HepG2 (cell line): ENCODE measurements at regions not wholly inside any gene's neighbourhood (a gene's known extent, or its start where the extent isn't known, plus 50 kb on each side); places are given as distances from the start of the nearest gene placed in this dataset.

Experiments used
- GLI4 ChIP-seq: sonication (generic); formaldehyde crosslinking; IDR thresholded peaks from 2 replicates; pipeline ENCODE4 v1.5.1; 2020; ENCODE audit warnings: missing genetic modification reagents, mild to moderate bottlenecking, moderate library complexity, borderline replicate concordance
- IRF2 ChIP-seq: IDR thresholded peaks from 2 replicates; pipeline ENCODE4 v1.6.1; 2018; ENCODE audit warnings: missing genetic modification reagents, missing compliant biosample characterization
- JUN ChIP-seq: sonication (generic); formaldehyde crosslinking; IDR thresholded peaks from 2 replicates; pipeline ENCODE4 v1.4.0; 2020; ENCODE audit warnings: mild to moderate bottlenecking, missing genetic modification reagents
- KDM4B ChIP-seq: sonication (generic); formaldehyde crosslinking; IDR thresholded peaks from 2 replicates; pipeline ENCODE4 v1.4.0; 2020; ENCODE audit warnings: missing genetic modification reagents
- NFKB2 ChIP-seq: sonication (generic); formaldehyde crosslinking; IDR thresholded peaks from 2 replicates; pipeline ENCODE4 v1.4.0; 2020; ENCODE audit warnings: missing genetic modification reagents, borderline replicate concordance
- POGZ ChIP-seq: sonication (generic); formaldehyde crosslinking; IDR thresholded peaks from 2 replicates; pipeline ENCODE4 v1.4.0; 2020; ENCODE audit warnings: mild to moderate bottlenecking, missing genetic modification reagents
- RFX5 ChIP-seq: IDR thresholded peaks from 2 replicates; pipeline ENCODE4 v1.6.1; 2011; ENCODE audit warnings: low read depth, low read length, improper control_type of control experiment
- ZC3H13 ChIP-seq: sonication (generic); formaldehyde crosslinking; IDR thresholded peaks from 2 replicates; pipeline ENCODE4 v1.8.1; 2023; ENCODE audit warnings: mild to moderate bottlenecking, missing genetic modification reagents, moderate library complexity
- ZFX ChIP-seq: sonication (generic); formaldehyde crosslinking; IDR thresholded peaks from 2 replicates; pipeline ENCODE4 v1.4.0; 2020; ENCODE audit warnings: mild to moderate bottlenecking, low read depth, missing genetic modification reagents, moderate library complexity
- ZNF468 ChIP-seq: sonication (generic); formaldehyde crosslinking; IDR thresholded peaks from 2 replicates; pipeline ENCODE4 v1.8.0; 2022; ENCODE audit warnings: mild to moderate bottlenecking, moderate library complexity, missing genetic modification reagents
- ZNF552 ChIP-seq: sonication (generic); formaldehyde crosslinking; IDR thresholded peaks from 2 replicates; pipeline ENCODE4 v1.9.0; 2022; ENCODE audit warnings: missing genetic modification reagents, mild to moderate bottlenecking, borderline replicate concordance
- TF ChIP-seq, protein P1 (sequence below): sonication (generic); formaldehyde crosslinking; IDR thresholded peaks from 2 replicates; pipeline ENCODE4 v1.5.0; 2020; ENCODE audit warnings: mild to moderate bottlenecking, missing genetic modification reagents
- TF ChIP-seq, protein P2 (sequence below): sonication (generic); formaldehyde crosslinking; IDR thresholded peaks from 2 replicates; pipeline ENCODE4 v1.4.0; 2020; ENCODE audit warnings: missing genetic modification reagents, mild to moderate bottlenecking, borderline replicate concordance
- TF ChIP-seq, protein P3 (sequence below): sonication (generic); formaldehyde crosslinking; IDR thresholded peaks from 2 replicates; pipeline ENCODE4 v1.5.0; 2020; ENCODE audit warnings: missing genetic modification reagents, mild to moderate bottlenecking, borderline replicate concordance
- TF ChIP-seq, protein P4 (sequence below), 2 experiments: sonication (generic) in 1 of 2; formaldehyde crosslinking in 1 of 2; IDR thresholded peaks; 2 replicates each; pipeline versions ENCODE4 v1.5.1 to v1.6.1; 2011 to 2020; ENCODE audit warnings: borderline replicate concordance in 1 of 2, low read depth in 1 of 2, low read length in 1 of 2, mild to moderate bottlenecking in 1 of 2, missing genetic modification reagents in 1 of 2, moderate library complexity in 1 of 2
- TF ChIP-seq, protein P5 (sequence below): sonication (generic); formaldehyde crosslinking; IDR thresholded peaks from 2 replicates; pipeline ENCODE4 v1.8.1; 2023; ENCODE audit warnings: mild to moderate bottlenecking, inconsistent platforms, moderate library complexity, missing genetic modification reagents, borderline replicate concordance
- TF ChIP-seq, protein P6 (sequence below): sonication (generic); formaldehyde crosslinking; conservative IDR thresholded peaks from 2 replicates; pipeline ENCODE4 v1.5.0; 2020; ENCODE audit warnings: missing genetic modification reagents

DNA sequence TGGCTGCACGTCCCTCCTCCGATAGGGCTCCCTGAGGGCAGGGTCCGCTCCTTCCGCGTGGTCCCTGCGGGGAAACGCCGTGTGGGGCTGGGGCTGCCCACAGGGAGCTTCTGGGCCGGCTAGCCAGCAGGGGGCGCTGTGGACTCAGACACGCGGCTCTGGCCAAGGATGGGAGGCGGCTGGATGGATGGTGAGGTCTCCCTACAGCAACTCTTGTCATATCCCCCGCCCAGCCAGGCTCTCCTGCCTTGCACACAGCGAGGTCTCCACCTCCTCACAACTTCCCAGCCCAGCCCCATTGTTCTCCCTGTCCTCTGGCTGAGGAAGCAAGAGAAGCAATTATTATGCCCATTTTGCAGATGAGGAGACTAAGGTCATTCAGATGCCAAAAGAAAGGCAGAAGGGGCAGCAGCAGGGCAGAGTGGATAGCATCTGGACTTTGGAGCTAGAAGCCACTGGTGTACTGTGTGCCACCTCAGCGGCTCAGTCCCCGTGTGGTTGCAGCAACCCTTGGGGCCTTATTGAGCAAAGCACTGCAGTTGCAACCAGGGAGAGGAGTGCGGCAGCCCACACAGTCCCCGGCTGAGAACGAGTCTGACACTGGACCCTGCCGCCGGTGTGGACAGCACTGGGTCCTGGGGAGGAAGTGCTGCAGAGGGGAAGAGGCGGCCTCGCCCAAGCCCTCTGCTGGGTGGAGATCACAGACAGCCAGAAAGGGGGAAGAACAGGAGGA, 99.0 kb downstream of the ZFP36L2 start (continued):
- TF ChIP-seq NFKB2 (CRISPR knock-in tag) (peak; percentile 28; the same call in 1 of the 2 replicates), ZFX (CRISPR knock-in tag) (0 out of 2 replicates have a peak, but pooled peaks have one; percentile 30), POGZ (peak; percentile 36; the same call in 1 of the 2 replicates), KDM4B (CRISPR knock-in tag) (0 out of 2 replicates have a peak, but pooled peaks have one; percentile 15), ZNF552 (no peak), ZC3H13 (CRISPR knock-in tag) (no peak), RFX5 (no peak), IRF2 (CRISPR knock-in tag) (0 out of 2 replicates have a peak, but pooled peaks have one; percentile 22), GLI4 (CRISPR knock-in tag) (no peak), JUN (CRISPR knock-in tag) (0 out of 2 replicates have a peak, but pooled peaks have one; percentile 40), ZNF468 (no peak)
- TF ChIP-seq, protein P1, sequence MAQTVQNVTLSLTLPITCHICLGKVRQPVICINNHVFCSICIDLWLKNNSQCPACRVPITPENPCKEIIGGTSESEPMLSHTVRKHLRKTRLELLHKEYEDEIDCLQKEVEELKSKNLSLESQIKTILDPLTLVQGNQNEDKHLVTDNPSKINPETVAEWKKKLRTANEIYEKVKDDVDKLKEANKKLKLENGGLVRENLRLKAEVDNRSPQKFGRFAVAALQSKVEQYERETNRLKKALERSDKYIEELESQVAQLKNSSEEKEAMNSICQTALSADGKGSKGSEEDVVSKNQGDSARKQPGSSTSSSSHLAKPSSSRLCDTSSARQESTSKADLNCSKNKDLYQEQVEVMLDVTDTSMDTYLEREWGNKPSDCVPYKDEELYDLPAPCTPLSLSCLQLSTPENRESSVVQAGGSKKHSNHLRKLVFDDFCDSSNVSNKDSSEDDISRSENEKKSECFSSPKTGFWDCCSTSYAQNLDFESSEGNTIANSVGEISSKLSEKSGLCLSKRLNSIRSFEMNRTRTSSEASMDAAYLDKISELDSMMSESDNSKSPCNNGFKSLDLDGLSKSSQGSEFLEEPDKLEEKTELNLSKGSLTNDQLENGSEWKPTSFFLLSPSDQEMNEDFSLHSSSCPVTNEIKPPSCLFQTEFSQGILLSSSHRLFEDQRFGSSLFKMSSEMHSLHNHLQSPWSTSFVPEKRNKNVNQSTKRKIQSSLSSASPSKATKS (CRISPR knock-in tag): no peak
- TF ChIP-seq, protein P2, sequence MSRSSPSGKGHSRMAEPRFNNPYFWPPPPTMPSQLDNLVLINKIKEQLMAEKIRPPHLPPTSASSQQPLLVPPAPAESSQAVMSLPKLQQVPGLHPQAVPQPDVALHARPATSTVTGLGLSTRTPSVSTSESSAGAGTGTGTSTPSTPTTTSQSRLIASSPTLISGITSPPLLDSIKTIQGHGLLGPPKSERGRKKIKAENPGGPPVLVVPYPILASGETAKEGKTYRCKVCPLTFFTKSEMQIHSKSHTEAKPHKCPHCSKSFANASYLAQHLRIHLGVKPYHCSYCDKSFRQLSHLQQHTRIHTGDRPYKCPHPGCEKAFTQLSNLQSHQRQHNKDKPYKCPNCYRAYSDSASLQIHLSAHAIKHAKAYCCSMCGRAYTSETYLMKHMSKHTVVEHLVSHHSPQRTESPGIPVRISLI (CRISPR knock-in tag): peak; percentile 22; the same call in 1 of the 2 replicates
- TF ChIP-seq, protein P3, sequence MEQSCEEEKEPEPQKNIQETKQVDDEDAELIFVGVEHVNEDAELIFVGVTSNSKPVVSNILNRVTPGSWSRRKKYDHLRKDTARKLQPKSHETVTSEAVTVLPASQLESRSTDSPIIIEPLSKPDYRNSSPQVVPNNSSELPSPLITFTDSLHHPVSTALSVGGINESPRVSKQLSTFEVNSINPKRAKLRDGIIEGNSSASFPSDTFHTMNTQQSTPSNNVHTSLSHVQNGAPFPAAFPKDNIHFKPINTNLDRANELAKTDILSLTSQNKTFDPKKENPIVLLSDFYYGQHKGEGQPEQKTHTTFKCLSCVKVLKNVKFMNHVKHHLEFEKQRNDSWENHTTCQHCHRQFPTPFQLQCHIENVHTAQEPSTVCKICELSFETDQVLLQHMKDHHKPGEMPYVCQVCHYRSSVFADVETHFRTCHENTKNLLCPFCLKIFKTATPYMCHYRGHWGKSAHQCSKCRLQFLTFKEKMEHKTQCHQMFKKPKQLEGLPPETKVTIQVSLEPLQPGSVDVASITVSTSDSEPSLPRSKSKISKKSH (CRISPR knock-in tag): peak; percentile 30; the same call in 1 of the 2 replicates
- TF ChIP-seq, protein P4, sequence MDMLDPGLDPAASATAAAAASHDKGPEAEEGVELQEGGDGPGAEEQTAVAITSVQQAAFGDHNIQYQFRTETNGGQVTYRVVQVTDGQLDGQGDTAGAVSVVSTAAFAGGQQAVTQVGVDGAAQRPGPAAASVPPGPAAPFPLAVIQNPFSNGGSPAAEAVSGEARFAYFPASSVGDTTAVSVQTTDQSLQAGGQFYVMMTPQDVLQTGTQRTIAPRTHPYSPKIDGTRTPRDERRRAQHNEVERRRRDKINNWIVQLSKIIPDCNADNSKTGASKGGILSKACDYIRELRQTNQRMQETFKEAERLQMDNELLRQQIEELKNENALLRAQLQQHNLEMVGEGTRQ (IDR thresholded peaks at IDR 0.05; ENCODE audit: low read depth, low read length): no peak
- TF ChIP-seq, protein P4 (CRISPR knock-in tag; IDR thresholded peaks at IDR 0.05; ENCODE audit: borderline replicate concordance): no peak; the same call in 1 of the 2 replicates
- TF ChIP-seq, protein P5, sequence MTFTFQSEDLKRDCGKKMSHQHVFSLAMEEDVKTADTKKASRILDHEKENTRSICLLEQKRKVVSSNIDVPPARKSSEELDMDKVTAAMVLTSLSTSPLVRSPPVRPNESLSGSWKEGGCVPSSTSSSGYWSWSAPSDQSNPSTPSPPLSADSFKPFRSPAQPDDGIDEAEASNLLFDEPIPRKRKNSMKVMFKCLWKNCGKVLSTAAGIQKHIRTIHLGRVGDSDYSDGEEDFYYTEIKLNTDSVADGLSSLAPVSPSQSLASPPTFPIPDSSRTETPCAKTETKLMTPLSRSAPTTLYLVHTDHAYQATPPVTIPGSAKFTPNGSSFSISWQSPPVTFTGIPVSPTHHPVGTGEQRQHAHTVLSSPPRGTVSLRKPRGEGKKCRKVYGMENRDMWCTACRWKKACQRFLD (CRISPR knock-in tag): no peak
- TF ChIP-seq, protein P6, sequence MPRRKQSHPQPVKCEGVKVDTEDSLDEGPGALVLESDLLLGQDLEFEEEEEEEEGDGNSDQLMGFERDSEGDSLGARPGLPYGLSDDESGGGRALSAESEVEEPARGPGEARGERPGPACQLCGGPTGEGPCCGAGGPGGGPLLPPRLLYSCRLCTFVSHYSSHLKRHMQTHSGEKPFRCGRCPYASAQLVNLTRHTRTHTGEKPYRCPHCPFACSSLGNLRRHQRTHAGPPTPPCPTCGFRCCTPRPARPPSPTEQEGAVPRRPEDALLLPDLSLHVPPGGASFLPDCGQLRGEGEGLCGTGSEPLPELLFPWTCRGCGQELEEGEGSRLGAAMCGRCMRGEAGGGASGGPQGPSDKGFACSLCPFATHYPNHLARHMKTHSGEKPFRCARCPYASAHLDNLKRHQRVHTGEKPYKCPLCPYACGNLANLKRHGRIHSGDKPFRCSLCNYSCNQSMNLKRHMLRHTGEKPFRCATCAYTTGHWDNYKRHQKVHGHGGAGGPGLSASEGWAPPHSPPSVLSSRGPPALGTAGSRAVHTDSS: no peak
